ENCODE measurements at regions not wholly inside any gene's neighbourhood (a gene's known extent, or its start where the extent isn't known, plus 50 kb on each side); places are given as distances from the start of the nearest gene placed in this dataset.
"Not testable (repeated sequence)": the region's sequence is repeated elsewhere in the genome, so short reads cannot be mapped to it uniquely, and the experiment has no call there.

DNA sequence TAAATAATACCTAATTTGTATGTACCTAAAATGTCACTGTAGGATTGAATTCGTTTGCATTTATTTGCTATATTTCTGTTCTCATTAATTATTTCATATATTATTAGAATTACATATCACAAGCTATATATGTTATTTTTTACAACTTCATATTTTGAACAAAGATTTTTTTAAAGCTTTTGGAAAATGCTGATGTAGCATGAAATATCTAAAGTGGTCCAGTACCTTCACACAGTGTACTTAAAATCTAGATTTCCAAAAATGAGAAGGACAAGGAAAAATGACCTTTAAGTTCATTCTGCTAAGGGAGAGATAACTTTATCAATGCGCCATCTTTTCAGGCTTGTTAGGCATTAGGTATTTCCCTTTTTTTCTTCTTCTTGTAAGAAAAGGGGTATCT is 71.8 kb downstream of the LARP7 start:
- DNase-seq (ENCODE audit: low spot score), result no peak

DNA sequence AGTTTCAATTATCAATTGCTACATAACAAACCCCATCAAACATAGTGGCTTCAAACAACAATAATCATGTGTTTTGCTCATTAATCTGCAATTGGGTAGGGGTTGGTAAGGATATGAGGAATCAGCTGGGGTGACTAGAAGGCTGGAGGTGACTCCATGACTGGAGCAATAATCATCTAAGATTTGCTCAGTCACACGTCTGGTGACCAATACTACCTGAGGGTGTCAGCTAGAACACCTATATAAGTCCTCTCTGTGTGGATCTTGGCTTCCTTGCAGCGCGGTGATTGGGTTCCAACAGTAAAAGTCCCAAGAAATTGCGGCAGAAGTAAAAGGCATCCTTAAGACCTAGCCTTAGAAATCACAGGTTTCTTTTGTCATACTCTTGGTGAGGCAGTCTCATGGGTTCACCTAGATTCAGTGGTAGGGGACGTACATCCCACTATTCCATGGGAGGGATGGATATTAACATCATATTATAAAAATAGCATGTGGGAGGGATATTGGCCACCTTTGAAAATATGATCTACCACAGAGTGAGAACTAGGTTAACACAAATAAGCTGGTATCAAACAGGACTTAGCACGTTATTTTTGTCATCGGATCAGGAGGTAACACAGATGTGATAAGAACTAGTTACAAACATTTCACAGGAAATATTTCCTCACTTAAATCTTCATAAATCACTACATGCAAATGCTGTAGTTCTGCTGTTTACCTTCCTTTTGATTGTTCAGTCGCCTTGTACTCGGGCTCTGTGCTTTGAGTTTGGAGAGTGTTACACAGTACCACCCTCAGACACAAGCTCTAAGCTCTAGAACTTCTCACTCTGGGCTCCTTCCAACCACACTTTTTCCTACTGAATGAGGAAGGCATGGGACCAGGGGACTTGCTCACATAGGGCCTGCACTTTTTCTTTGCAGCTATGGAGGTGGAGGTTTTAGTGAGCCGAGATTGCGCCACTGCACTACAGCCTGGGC is 78.3 kb downstream of the LARP7 start:
- no peak for DNase-seq (ENCODE audit: low spot score)

DNA sequence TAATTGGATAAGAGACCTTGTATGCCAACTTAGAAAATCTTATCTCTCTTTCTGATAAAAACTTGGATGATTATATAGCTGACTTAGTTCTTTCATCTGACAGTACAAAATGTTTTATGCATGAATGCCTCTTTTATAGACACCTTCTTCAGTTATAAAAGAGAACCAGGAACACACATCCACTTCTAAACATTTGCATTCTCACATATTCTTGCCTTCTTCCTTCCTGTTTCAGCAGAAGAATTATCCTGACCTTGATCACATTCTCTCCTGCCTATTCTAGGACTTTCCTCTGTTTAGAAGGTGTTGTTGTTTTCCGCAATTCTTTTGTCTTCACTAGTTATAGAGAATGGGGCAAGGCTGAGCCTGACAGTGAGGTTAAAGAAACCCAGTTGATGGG is 80.9 kb downstream of the LARP7 start:
- no peak for DNase-seq (ENCODE audit: low spot score)

DNA sequence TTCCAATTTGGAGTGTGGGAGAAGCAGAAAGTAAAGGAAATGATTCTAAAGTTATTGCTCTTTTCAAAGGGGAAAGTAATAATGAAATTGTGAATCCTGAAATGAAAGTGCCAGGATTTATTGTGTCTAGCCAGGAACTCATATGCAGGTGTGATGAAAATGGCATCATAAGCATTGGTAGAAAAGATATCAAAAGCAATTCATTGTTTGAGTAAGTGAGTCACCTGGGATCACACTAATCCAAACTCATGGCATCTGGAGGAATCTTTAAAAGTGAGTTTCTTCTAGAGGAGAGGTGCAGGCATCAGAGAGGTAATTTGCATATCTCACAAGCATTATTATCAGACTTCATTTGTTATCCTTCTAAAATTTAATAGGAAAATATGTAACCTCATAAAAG is 84.7 kb downstream of the LARP7 start:
- no peak for DNase-seq (ENCODE audit: low spot score)

DNA sequence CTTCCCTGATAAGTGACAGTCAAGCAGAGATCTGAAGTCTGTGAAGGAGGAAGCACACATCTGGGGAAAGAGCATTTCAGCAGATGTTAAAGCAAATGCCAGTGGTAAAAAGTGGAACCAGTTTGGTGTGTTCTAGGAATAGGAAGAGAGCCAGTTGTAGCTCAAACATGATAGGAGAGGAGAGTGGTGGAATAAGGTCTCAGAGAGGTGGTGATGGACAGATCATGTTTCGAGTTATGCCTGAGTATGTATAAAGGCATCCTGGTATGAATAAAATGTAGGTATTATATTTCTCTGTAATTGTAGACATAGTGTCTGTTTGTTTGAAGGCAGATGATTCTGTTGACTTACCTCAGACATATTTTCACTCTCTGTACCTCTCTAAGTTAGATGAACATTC is 89.1 kb downstream of the LARP7 start:
- no peak for DNase-seq (ENCODE audit: low spot score)

DNA sequence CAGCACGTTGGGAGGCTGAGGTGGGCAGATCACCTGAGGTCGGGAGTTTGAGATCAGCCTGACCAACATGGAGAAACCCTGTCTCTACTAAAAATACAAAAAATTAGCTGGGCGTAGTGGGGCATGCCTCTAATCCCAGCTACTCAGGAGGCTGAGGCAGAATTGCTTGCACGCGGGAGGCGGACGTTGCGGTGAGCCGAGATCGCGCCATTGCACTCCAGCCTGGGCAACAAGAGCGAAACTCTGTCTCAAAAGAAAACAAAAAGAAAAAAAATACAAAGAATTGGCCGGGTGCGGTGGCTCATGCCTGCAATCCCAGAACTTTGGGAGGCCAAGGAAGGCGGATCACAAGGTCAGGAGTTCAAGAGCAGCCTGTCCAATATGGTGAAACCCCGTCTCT is 90.8 kb downstream of the LARP7 start:
- not testable (repeated sequence) for DNase-seq (ENCODE audit: low spot score)

DNA sequence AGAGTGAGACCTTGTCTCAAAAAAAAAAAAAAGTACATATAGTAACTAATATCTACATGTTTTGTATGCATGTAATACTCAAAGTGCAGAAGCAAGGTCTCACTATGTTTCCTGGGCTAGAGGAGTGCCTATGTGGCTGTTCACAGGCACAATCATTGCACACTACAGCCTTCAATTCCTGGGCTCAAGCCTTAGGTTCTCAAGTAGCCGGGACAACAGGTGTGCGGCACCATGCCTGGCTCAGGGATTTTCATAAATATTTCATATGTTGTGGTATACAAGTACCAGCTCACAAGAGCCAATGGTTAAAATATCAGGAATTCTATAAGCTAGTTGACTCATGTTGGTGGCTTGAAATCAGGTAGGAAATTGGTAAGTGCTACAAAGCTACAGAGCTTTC is 94.8 kb downstream of the LARP7 start:
- no peak for DNase-seq (ENCODE audit: low spot score)

- DNase-seq (ENCODE audit: low spot score), result no peak
Measured at GRCh38 chr4:112732142-112732541, 95.2 kb downstream of the LARP7 start.

GRCh38 chr4:112735474-112735951 is 98.6 kb downstream of the LARP7 start:
- DNase-seq (ENCODE audit: low spot score), result no peak

- DNase-seq (ENCODE audit: low spot score), result no peak
Measured at GRCh38 chr4:112736718-112737135, 99.8 kb downstream of the LARP7 start.

- DNase-seq (ENCODE audit: low spot score), result no peak
Measured at GRCh38 chr4:112739442-112739841, 102.5 kb downstream of the LARP7 start.

GRCh38 chr4:112747036-112747435 is 110.1 kb downstream of the LARP7 start:
- DNase-seq (ENCODE audit: low spot score), result no peak

DNA sequence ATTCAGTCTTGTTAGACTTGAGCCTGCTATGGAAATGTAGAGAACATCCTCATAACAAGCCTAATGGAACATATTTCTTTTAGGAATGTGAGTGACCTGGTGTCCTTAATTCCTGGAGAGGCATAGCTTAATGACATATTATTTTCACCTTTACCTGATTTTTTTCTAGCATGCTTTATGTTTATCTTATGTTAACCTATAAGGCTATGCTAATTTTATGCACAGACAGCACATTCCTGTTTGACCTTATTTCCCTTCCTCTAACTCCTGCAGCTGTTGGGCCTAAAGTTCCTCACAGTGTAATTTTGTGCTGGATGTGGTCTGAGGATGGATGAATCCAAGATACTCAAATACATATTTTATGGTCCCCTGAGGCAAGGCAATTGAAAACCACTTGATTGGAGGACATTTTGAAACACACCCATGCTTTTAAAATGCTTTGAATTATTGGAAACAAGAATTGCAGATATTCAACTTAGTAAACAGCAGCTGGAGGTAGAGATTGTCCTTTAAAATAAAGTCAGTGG is 111.5 kb downstream of the LARP7 start:
- DNase-seq (ENCODE audit: low spot score), result no peak

GRCh38 chr4:112750749-112751148 is 113.8 kb downstream of the LARP7 start:
- not testable (repeated sequence) for DNase-seq (ENCODE audit: low spot score)

- DNase-seq (ENCODE audit: low spot score), result no peak
Measured at GRCh38 chr4:112751447-112751846, 114.5 kb downstream of the LARP7 start.

- DNase-seq (ENCODE audit: low spot score), result no peak
Measured at GRCh38 chr4:112752061-112752460, 115.1 kb downstream of the LARP7 start.

DNA sequence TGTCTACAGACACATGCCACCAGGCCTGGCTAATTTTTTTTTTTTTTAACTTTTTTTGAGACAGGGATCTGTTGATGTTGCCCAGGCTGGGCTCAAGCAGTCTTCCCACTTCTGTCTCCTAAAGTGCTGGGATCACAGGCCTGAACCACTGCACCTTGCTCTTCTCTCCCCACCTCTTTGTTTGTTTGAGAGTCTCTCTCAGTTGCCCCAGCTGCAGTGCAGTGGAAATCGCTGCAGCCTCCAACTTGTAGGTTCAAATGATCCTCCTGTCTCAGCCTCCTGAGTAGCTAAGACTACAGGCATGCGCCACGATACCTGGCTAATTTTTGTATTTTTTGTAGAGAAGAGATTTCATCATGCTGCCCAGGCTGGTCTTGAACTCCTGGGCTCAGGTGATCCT is 115.6 kb downstream of the LARP7 start:
- no peak for DNase-seq (ENCODE audit: low spot score)

DNA sequence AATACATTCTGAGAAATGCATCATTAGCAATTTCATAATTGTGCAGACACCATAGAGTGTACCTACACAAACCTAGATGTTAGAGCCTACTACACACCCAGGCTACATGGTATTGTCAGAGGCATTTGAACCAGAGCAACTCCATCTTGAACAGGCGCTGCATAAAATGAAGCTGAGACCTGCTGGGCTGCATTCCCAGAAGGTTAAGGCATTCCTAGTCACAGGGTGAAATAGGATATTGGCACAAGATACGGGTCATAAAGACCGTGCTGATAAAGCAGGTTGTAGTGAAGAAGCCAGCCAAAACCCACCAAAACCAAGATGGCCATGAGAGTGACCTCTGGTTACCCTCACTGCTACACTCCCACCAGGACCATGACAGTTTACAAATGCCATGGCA is 116.4 kb downstream of the LARP7 start:
- DNase-seq (ENCODE audit: low spot score), result no peak

DNA sequence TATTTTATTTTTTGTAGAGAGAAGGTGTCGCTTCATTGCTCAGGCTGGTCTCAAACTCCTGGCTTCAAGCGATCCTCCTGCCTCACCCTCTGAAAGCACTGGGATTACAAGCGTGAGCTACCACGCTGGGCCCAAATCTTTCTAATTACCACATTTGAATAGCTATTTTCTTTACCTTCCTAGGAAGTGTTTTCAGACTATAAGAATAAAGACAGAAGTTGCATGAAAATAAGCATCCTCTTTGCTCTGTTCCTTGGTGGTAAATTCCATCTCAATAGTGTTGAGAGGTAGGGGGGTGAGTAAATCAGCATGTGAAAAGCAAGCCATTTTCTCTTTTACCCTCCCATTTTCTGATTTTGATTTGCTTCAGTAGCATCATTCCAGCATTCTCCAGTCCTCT is 122.4 kb downstream of the LARP7 start:
- no peak for DNase-seq (ENCODE audit: low spot score)

DNA sequence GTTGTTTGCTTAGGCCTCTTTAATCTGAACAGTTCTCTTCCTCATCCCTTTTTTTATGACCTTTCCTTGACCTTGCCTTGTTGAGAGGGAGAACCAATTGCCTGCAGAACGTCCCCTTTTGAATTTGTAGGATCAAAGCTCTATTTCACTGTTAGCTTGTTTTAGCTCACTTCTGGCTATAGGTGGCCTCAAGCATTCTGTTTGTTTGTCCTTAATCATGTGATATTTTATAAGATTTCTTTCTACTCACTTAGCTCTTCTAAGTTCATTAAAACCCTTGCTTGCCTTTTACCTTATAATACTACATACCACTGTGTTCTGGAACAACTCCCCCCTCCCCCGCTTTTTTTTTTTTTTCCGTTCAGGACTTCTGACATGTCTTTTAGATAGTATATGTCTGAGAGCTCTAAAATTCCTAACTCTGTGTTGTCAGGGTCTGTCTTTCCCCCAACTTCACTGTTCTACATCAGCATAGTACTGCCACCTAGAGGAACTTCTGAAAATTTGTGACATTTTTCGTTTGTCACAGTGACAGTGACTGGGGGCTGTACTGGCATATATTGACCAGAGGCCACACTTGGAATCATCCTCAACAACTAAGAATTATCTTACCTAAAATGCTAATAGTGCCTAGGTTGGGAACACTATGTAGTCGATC is 128.5 kb downstream of the LARP7 start:
- DNase-seq (ENCODE audit: low spot score), result no peak

GRCh38 chr4:112766422-112766821 is 129.5 kb downstream of the LARP7 start:
- no peak for DNase-seq (ENCODE audit: low spot score)

GRCh38 chr4:112767386-112767785 is 130.4 kb downstream of the LARP7 start:
- no peak for DNase-seq (ENCODE audit: low spot score)

DNA sequence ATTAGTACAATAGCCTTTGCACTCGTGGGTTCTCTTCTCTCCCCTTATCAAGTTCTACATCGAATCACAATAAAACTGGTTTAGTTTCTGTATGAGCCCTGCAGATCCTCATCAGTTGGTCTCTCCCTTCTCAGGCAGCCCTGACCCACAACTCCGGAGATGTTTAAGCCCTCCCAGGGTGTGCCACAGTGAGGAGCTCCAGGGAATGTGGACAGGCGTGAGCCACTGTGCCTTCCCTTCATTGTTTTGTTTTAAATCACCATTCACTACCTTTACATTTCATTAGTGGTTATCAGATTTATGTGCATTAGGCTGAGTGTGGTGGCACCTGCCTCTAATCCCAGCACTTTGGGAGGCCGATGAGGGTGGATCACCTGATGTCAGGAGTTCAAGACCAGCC is 133.2 kb downstream of the LARP7 start:
- no peak for DNase-seq (ENCODE audit: low spot score)
